ENCODE measurements at regions not wholly inside any gene's neighbourhood (a gene's known extent, or its start where the extent isn't known, plus 50 kb on each side); places are given as distances from the start of the nearest gene placed in this dataset.

DNA sequence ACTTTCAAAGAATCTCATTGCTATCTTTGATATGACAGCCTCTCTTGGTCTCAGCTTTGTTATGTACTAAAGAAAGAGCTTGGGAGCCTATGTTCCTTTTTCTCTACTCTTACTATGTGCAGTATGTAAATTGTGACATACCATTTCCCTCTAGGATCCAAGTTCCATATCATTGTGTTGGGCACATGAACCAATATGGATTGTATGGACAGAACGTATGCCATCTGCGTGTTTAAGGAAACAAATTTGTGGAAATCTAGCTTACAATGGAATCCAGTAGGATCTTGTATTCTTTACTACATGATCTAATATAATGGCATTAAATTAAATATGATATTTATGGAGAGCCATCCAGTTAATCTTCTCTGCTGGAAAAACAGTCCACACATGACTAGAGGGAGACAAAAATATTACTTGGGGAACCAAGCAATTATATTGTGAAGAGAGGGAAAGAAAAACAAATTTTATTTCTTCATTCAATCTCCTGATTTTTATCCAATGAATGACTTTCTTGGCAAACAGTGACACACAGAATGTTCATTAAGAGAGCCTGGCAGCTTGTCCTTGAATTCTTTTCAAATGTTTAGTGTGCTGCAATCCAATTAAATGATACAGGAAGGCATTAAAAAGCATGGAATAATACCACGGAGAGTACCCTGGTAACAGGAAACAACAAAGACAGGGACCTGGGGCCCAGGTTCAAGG lies 106.5 kb upstream of the DAB1 start:
- no peak for DNase-seq

DNA sequence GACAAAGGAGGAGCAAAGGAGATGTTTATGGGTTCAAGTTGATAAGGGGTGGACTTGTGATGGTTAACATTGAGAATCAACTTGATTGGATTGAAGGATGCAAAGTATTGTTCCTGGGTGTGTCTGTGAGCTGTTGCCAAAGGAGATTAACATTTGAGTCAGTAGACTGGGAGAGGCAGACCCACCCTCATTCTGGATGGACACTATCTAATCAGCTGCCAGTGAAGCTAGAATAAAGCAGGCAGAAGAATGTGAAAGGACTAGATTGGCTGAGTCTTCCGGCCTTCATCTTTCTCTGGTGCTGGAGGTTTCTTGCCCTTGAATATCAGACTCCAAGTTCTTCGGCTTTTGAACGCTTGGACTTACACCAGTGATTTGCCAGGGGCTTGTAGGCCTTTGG lies 98.7 kb upstream of the DAB1 start:
- no peak for DNase-seq

DNA sequence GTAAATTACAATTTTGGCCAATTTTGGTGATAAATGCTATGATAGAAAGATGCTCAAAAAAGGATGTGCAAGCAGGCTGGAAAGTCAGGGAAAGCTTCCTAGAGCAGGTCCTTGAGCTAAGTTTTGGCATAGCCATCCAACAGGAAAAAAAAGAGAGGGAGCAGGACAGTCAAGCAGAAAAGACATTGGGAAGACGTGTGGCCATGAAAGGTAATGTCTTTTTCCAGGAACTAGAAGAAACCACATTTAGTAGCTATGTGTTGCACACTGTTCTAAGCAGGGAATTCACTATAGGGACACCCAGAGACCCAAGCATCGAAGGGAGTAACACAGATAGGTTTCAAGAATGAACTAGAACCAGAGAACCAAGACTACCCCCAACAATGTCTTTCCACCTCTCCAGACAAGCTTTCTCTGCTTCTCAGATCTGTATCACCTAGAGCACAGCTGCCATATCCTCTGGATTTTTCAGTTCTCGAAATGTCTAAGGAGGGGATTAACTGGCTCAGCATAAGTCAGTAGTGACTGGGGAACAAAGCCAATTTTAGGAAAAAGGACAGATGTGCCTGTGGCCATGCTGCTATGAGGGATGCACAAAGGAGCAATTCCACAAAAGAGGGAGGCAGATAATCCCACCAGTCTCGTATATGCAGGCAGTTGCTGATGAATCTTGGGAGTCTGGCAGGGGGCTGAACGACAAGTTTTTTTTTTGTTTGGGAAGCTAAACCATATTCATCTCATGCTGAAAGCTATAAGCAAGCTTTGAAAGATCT lies 97.1 kb upstream of the DAB1 start:
- no peak for DNase-seq

DNA sequence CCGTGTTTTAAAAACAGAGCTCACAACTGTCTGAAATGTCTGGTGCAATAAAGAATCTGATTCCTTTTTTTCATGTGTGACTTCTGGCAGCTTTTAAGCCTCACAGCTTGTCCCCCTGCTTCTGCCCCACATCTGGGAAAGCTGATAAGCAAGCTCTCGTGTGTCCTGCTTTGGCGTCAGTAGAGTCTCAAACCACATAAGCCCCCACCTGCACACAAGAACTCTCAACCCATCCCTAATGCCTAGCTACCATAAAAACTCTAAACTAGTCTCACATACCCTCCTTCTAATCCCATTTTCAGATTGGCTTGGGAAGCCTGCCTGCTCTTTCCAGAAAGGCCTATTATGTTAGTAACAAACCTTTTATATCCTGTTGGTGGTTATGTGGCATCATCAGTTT lies 94.6 kb upstream of the DAB1 start:
- no peak for DNase-seq

DNA sequence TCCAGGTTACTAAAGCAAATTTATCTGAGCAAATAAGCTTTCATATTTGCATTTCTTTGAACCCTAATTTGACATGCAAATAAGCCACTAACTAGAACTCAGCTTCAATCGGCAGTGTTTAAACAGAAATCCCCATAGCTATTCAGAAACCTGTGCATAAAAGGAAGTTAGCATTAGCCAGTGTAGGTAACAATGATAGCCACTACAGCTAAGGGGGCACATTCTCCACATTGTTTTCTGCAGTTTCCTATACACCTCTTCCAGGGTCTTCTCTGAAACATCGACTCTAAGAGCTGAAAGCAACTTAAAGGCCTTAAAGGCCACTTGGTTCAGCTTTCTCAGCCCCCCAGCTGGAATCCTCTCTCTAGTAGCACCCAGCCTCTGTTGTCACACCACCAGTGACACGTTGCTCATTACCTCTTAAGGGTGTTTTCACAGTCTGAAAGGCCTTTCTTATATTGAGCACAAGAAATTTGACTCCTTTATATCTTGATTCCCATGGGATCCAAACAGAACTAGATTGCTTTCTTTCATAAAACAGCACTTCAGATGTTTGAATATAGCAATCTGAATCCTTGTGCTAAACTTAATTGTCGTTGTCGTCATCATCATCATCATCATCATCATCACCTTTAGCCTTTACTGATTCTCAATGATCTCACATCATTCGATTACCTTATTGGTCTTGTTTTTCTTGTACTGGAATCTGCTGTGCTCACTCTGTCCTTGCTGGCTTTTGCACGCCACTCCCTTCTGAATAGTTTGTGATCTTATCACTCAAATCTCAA lies 93.9 kb upstream of the DAB1 start:
- DNase-seq: no peak

DNA sequence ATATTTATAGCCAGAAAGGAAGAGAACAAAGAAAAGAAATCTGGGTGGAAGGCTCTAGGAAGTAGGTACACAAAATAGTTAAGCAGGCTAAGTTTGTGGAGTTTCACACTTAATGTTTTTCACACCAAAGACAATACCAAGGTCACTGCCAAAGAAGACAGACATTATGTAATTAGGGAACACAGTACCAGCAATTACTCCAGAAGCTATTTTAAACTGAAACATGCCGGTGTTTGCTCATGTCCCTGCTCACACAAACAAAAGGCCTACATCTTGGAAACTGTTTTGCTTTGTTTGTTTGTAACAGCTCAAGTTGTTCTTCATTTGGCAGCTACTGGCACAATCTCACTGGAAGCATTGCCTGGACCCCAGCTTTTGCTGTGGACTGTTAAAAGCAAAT lies 88.5 kb upstream of the DAB1 start:
- no peak for DNase-seq

DNA sequence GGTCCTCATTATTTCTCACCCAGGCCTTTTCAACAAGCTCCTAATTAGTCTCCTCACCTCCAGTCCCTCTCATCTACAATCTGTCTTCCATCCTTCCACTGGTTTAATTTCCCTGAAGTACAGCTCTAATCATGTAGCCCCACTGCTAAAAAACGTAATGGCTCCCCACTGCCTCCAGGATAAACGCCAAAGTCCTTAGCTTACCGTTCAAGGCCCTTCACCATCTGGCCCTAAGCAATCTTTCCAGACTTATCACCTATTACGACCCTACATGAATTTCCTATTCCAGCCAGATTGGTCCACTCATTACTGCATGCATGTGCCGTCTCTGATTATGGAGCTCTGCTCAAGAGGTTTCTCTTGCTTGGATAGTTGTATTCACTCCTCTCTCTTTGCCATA lies 83.1 kb upstream of the DAB1 start:
- DNase-seq: no peak

DNA sequence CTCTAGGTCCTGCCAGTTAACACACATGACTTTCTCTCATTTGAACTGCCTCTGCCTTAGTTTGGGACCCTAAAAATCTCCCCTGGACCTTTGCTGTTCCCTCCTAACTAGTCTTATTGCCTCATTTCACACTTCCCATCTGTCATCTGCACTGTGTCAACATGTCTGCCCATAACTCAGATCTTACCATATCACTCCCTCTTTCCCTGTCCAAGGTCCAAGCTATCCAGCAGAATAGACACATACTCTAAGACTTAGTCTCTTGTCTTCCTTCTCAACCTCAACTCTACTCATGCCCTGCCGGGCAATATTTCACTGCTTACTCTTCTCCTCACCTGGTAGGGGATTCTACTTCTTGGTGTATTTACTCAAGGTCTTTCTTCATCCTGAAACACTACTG lies 79.5 kb upstream of the DAB1 start:
- no peak for DNase-seq

DNA sequence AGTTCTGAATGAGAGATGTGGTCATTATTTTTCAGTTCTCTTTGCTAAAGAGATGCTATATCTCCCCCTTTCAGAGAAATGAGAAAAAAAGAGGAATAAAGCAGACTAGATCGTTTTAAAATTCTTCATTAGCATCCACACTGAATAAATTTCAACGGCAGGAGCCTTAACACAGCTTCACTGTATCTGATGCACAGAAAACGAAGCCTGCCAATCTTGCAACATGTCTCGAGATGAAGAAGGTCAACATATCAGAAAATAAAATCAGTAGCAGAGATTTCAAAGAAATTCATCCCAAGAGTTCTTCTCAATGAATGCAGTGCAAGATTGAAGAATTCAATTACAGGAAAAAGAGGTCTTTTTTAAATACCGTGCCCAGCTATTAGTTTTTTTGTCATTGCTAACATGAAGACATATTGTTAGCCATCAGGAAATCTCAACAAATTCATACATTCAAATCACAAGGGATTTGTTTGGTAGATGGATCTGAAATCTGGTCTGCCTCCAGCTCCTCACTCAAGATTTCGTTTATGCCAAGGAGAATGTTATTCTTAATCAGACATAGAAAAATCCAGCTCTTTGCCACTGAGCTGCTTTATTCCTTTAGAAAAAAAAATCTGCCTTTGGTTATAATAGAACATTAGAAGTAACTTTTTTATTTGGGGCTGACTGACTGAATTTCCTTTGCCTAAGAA lies 76.4 kb upstream of the DAB1 start:
- DNase-seq: no peak

DNA sequence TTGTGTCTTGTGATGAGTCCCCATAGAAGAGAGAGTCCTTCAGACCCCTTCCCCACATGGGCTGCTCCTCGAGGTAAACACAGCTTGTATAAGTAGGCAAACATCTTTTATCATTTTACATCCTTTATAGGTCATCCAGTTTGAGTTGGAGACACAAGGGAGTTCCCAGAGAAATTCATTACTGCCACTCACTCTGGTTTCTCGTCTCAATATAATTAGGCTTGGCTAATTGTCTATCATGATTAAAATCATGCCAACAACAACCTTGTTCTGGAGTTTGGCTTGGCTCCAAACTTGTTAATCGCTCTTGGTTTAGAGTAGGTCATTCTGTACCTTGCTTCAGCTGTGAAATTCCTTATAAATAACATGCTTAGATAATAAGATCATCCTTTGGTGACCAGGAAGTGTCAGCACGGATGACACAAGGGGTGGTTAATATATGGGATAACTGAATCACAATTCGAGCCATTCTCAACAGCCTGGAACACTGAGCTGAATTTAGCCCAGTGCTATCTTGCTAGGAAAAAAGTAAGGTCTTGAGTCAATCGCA lies 70.7 kb upstream of the DAB1 start:
- DNase-seq: no peak

DNA sequence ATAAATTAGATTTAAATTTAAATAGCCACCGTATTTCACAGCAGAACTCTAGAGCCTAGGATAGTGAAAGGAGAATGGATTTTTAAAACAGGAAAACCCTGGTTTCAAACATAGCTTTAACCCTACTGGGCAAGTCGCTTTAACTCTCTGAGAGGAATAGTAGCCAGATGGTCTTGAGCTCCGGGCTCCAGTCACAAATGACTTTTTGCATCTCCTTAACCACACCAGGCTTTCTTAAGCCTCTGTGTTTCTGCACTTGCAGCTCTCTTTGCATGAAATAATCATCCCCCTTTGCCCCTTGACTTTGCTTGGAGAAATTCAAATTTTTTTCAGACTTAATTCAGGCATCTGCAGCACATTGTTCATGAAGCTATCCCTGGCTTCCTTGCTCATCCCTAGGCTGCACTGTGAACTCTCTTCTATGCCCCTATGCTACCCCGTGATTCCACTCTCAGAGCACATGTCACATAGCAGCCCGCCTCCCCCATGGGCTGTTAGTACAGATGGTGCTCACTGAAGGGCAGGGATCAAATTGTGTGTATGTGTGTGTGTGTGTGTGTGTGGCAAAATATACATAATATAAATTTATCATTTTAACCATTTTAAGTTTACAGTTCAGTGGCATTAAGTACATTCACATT lies 68.8 kb upstream of the DAB1 start:
- DNase-seq: no peak

DNA sequence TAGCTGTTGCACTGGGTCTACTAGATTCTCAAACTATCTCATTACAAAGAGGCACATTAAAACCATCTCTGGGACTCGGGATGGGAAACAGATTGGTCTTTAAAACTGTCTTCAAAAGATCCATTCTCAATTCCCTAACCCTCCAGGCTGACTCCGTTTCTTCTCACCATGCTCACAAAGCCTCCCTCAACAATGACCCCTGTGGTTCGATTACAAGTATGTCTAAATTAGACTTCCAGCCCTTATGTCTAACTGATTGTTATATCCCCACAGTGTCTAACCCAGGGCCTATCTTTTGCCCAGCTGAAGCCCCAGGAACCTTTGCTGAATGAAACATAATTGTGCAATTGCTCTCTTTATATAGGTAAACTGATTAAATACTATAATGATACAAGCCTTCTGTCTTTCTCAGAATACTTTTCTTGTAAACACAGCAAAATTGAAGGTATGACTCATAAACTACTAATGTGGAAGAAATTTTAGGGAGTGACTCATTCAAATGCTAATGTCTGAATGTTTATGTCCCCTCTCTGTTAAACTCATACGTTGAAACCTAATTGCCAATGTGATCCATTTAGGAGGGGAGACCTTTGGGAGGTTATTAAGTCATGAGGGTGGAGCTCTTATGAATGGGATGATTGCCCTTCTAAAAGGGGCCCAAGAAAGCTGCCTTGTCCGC lies 65.6 kb upstream of the DAB1 start:
- DNase-seq: no peak

DNA sequence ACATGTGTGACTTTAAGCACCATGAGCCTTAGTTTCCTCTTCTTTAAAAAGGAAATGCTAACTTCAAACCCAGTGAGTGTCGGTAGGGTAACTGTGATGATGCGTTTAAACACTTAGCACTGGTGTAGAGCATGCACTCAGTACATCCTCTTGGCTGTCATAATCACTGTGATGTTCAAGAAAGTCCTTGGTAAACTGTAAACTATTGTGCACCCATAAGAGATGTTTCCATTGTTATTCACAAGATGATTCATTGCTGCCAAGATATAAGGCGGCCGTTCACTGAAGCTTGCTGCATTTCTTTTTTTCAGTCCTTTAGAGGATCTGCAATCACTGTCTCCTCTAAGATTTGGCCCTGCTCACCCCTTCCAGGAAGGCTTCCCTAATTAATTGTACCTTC lies 61.8 kb upstream of the DAB1 start:
- no peak for DNase-seq

DNA sequence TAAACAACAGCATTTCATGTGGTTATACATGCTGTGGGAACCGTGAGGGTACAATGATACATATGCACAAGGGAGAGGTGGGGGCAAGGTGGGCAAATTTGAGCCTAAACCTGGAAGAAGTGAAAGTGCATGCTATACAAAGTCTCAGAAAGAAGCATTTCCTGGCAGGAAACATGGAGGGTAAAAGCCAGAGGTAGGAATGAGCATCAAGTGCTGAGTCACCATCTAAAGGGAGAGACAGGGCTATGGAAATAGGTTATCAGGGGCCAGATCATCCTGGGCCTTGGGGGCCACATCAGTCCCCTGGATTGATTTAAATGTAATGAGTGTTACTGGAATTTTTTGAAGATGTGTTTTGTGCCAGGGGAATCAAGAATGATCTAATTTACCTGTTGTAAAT lies 60.1 kb upstream of the DAB1 start:
- no peak for DNase-seq

DNA sequence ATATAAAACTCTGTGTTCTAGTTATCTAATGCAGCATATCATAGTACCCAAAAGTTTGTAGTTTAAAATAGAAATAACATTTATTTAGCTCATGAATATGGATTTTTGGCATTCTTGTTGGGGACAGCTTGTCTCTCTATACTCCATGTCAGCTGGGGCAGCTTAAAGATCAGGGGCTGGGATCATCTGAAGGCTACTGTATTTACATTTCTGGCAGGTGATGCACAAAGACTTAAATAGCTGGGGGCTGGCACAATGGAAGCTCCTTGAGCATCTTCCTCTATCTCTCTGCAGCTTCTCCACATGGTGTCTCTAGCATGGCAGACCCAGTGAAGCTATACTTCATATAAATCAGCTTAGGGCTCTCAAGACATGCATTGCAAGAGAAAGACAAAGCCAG lies 55.6 kb upstream of the DAB1 start:
- no peak for DNase-seq

DNA sequence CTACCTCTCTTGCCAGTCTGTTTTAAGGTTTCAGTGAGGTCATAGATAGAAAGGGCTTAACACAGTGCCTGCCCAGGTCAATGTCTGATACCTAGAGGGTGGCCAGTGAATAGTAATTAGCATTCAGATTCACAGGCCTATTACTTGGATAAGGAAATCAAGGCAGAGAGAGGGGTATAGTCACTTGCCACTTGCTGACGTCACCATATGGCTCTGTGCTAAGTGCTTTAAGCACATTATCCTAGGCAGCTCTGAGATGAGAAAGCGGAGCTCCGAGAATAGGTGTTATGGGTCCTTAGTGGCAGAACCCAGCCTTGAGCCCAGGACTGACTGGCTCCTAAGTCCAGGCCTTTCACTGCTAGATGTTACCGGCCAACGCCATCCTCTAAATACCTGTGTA lies 51.5 kb upstream of the DAB1 start:
- no peak for DNase-seq

DNA sequence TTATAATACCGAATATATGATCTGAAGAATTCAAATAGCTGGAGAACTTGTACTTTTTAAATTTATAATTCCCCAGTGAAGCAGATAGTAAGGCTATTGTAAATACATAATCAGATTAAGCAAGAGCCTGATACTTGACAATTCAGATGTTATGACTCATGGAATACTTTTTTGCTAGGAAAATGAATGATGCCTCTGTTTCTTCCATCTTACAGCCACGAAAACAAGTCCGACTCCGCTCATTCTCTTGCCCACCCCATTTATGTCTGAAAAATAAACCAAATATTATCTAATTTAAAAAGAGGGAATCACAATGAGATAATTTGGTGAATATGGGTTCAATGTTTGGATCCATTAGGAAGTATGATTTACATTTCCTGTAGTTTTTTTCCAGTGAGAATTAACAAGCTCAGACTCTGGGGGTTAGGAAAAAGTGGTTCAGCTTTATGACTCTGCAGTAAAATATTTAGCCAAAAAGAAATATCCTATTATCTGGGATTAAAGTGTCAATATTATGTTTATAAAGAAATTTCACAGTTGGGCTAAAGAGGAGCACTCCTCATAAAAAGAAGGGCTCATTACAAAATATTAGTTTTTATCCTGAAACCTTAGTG lies 50.4 kb upstream of the DAB1 start:
- no peak for DNase-seq

Measured in stimulated activated CD4-positive, alpha-beta T cell treated with anti-CD3 and anti-CD28 coated beads, Interleukin-4, amount 100 ng/mL, for 24 hours (primary cell).